HG03565 (cell line): ENCODE measurements at regions not wholly inside any gene's neighbourhood (a gene's known extent, or its start where the extent isn't known, plus 50 kb on each side); places are given as distances from the start of the nearest gene placed in this dataset.
"Not testable (repeated sequence)": the region's sequence is repeated elsewhere in the genome, so short reads cannot be mapped to it uniquely, and the experiment has no call there.

Experiments used
- ATAC-seq: cut with Tn5 transposase; IDR thresholded peaks from one replicate; pipeline ENCODE4 v1.9.1; 2021; ENCODE audit warnings: mild to moderate bottlenecking, moderate library complexity; ENCODE audit not compliant: unreplicated experiment

DNA sequence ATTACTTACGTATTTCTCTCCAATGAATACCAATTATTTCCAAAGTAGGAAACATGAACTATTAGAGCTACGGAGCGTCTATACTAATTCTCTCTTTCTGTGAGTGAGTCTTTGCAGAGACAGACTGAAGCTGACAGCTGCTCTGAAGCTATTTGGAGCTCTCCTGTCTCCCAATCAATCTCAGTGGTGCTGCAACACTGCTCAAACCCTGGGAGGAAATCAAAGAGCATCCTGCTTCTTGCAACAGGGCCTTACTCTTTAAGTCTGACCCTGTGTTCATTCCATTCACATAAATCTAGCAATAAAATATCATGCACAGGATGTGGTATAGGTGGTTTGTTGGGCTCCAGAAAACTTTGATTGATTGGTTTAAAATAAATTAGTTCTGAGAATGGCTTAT lies 685.7 kb upstream of the IGFBP3 start:
- ATAC-seq, result no peak

- no peak for ATAC-seq
These were observed 683.2 kb upstream of the IGFBP3 start for GRCh38 chr7:46604241-46604661.

DNA sequence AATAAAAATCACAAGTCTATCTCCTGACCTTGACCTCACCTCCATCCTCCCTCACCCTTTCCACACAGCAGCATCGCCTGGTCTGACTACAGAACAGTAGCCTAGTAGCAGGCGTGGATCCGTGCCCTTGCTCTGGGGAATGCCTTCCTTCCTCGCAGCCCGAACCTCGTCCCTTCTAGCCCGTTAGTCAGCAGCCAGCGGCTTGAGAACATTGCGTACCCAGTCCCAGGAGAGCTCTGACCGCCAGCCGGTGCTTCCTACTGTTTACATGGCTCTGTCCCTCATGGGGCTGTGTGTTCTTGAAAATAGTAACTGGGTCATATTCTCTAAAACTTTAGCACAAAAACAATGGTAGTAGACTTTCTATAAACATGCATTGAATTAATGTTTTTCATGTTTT lies 682.7 kb upstream of the IGFBP3 start:
- ATAC-seq, result no peak

GRCh38 chr7:46603296-46603752 lies 682.3 kb upstream of the IGFBP3 start:
- no peak for ATAC-seq

GRCh38 chr7:46600340-46600739 lies 679.3 kb upstream of the IGFBP3 start:
- no peak for ATAC-seq

- not testable (repeated sequence) for ATAC-seq
These were observed 673.8 kb upstream of the IGFBP3 start for GRCh38 chr7:46594831-46595230.

DNA sequence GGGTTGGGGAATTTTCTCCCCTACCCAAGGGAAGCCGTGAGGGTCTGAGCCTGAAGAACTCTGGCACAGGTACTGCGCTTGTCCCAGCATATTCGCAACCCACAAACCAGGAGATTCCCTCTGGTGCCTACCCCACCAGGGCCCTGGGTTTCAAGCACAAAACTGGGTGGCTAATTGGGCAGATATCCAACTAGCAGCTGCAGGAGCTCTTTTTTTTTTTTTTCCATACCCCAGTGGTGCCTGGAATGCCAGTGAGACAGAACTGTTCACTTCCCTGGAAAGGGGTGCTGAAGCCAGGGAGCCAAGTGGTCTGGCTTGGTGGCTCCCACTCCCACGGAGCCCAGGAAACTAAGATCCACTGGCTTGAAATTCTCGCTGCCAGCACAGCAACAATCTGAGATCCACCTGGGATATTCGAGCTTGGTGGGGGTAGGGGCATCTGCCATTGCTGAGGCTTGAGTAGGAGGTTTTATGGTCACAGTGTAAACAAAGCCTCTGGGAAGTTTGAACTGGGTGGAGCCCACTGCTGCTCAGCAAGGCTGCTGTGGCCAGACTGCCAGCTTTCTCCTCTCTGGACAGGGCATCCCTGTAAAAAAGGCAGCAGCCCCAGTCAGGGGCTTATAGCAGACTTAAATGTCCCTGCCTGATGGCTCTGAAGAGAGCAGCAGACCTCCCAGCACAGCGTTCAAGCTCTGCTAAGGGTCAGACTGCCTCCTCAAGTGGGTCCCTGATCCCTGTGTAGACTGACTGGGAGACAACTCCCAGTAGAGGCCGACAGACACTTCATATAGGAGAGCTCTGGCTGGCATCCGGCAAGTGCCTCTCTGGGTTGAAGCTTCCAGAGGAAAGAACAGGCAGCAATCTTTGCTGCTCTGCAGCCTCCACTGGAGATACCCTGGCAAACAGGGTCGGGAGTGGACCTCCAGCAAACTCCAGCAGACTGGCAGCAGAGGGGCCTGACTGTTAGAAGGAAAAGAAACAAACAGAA lies 670.1 kb upstream of the IGFBP3 start:
- ATAC-seq, result not testable (repeated sequence)

- ATAC-seq, result no peak
These were observed 668.2 kb upstream of the IGFBP3 start for GRCh38 chr7:46589286-46589685.

DNA sequence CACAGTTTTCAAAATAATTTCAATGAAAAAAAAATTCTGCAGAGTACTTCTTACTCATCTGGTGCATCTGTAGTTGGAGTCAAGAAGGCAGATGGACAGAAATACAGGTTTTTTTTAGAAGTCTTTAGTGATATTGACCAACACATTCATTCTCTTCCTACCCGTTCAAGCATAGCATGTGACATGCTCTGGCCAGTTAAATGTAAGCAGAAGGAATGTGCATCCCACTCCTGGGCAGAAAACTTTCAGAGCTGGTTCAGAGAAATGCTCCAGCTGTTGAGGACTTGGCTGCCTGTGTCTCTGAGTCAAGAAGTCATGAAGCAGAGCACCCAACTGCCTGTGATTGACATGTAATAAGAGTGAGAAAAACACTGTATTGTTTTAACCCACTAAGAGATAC lies 665.3 kb upstream of the IGFBP3 start:
- ATAC-seq, result no peak

DNA sequence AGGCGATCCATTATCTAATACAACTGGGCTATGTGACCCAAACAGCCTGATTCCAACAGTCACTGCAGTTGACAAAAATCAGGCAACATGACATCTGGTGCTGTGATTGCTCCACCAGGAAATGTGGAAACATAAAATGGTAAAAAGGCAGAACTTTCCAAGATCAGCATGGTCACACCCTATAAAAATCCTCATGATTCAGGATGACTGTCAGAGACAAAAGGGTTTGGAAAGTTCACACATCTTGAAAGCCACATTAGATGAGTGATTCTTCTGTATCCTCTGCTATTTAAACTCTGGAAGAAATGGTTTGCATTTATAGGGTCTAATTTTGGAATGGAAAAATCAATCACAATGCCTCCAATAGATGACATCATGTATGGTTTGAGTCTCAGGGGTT lies 662.6 kb upstream of the IGFBP3 start:
- no peak for ATAC-seq

DNA sequence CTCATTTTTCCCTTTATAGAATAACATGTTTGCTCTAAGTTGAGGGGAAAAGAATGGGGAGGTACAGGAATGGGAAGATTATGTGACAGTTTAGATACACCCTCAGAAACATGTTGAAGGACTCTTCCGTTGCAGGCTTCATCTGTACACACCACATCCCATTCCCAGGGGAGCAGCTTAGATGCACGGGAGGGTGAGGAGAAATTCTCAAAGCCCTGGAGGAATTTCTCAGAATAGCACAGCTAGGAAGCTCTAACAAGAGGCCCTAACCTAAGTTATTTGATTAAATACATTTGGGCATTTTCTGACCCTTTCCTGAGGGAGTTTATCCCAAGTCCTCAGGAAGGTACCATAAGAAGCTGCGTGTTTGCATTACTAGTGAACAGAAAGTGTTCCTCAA lies 660.2 kb upstream of the IGFBP3 start:
- ATAC-seq, result no peak

- ATAC-seq, result no peak
These were observed 659.7 kb upstream of the IGFBP3 start for GRCh38 chr7:46580766-46581165.

DNA sequence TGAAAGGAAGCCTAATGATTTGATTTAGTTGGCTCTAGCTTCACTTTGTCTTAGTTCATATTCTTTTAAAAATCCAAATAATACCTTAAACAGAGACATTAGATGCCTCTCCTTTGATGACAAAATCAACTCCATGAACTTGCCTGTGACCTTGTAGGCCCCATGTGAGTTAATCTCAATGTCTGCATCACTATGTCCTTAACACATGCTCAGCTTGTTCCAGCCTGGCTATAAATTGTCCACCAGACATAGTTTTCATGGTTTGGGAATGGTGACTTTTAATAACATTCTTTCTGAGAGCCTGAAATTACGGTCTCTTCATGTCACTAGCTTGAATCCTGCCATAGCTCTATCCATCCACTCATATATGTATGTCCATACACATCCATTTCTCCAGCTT lies 656.3 kb upstream of the IGFBP3 start:
- ATAC-seq, result no peak

DNA sequence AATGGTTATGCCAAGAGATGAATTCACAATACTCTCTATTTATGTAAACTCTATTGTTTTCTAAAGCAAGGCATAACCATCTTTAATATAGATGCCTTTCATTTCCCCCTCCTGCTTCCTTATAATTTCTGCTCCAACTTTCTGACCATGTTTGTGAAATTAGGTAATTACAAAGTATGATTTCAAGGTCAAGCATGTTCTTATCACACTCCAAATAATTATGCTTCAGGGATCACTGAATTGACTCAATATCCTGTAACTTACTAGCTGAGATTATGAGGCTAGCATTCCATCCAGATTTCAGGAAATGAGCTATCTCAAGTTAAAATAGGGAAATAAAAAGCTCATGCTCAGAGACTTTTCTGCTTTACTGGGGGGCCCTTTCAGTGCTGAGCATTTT lies 655.9 kb upstream of the IGFBP3 start:
- no peak for ATAC-seq

DNA sequence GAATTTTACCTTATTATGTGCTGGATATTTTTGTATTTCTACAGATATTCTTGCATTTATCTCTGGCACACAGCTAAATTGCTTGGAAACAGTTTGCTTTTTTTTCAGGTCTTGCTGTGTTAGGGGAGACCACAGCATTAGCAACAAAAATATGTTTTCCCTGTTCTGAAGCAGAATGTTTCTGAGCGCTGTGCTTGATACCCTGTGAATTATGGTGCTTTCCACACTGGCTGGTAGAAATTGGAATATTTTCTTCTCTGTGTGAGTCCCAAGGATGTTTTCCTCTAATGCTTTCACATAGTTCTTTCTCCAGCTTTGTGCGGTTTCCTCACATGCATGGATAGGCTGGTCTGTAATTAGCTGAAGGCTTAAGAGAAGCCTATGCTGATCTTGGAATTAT lies 651.6 kb upstream of the IGFBP3 start:
- no peak for ATAC-seq

GRCh38 chr7:46571996-46572395 lies 650.9 kb upstream of the IGFBP3 start:
- ATAC-seq, result no peak

DNA sequence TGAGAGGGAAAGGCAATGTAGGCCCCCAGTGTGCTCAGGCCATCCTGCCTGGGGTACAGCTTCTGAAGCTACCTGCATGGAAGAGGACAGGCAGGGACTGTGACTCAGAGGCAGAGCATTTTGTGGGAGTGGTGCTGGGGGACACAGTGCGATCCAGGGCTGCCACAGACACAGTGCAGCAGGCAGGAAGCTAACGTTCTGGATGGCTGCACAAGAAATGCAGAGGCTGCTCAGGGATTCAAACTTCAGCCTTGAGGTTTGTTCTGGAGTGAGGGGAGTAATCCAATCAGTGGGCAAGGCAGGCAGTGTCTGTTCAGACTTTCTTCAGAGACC lies 648.0 kb upstream of the IGFBP3 start:
- no peak for ATAC-seq

GRCh38 chr7:46568420-46569132 lies 647.5 kb upstream of the IGFBP3 start:
- no peak for ATAC-seq

DNA sequence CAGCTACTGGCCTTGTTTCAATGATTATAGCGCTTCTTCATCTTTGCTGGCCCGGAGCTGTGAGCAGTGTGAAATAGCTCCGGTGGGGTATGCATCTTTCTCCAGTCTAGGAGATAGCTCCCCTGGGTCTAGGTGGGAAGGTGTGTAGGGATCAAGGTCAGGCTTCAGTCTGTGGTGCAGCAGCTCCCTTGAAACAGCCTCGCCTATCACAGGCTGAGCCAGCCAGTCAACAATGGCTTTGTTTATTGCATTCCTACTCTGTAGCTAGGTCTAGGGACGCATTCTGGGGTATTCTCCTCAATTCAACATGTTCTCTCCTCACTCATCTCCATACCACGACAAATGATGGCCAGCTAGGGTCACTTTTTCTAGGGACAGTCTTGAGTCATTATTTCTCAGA lies 646.8 kb upstream of the IGFBP3 start:
- ATAC-seq, result no peak

- ATAC-seq, result no peak
These were observed 645.2 kb upstream of the IGFBP3 start for GRCh38 chr7:46566097-46566774.

GRCh38 chr7:46565253-46566096 lies 644.4 kb upstream of the IGFBP3 start:
- ATAC-seq, result no peak
